Upper lobe of right lung (tissue), 1 donor: ENCODE measurements at regions not wholly inside any gene's neighbourhood (a gene's known extent, or its start where the extent isn't known, plus 50 kb on each side); places are given as distances from the start of the nearest gene placed in this dataset.

Experiments used
- ATAC-seq: fragments of 200-7000 bp; cut with Tn5 transposase; one replicate; pipeline ENCODE4 v1.9.1; 2020; ENCODE audit warnings: mild to moderate bottlenecking, moderate library complexity
- DNase-seq: peaks from one replicate; pipeline ENCODE4 v3.0.0-alpha.2; 2020
- H3K27ac ChIP-seq: fragments of 200-600 bp; one replicate; pipeline ENCODE4 v1.8.0; 2022
- H3K27me3 ChIP-seq: fragments of 200-600 bp; one replicate; pipeline ENCODE4 v1.8.0; 2022; ENCODE audit warnings: mild to moderate bottlenecking
- H3K36me3 ChIP-seq: fragments of 200-600 bp; one replicate; pipeline ENCODE4 v1.8.0; 2022
- H3K4me1 ChIP-seq: fragments of 200-600 bp; one replicate; pipeline ENCODE4 v1.8.0; 2022
- H3K4me3 ChIP-seq: fragments of 200-600 bp; one replicate; pipeline ENCODE4 v1.8.0; 2022; ENCODE audit warnings: mild to moderate bottlenecking
- H3K9me3 ChIP-seq: fragments of 200-600 bp; one replicate; pipeline ENCODE4 v1.8.0; 2022
- CTCF ChIP-seq: fragments of 200-600 bp; IDR thresholded peaks from one replicate; pipeline ENCODE4 v1.8.0; 2022; ENCODE audit warnings: antibody characterized with exemption
- intact Hi-C: fragments of 100-400 bp; cut with DNase I; formaldehyde crosslinking; loops from one replicate; pipeline ENCODE4 v1.11.0; 2022
- donor health status: DM: no; HTN: yes; CAD: no; lungs with severe emphysema.

GRCh38 chr2:41728788-41729338, 319.0 kb upstream of the PKDCC start:
- Histone ChIP-seq H3K4me1 (no peaks in the 10 kb centered on the region), H3K27me3 (no peaks in the 10 kb centered on the region), H3K4me3 (no peak overlapping the region), H3K27ac (no peak overlapping the region), H3K36me3 (no peaks in the 10 kb centered on the region), H3K9me3 (no peaks in the 10 kb centered on the region)
- no peak for TF ChIP-seq CTCF
- no peak for ATAC-seq
- no peak for DNase-seq
- intact Hi-C loops: no loop called here

GRCh38 chr2:41729800-41730364, 317.9 kb upstream of the PKDCC start:
- no peak for TF ChIP-seq CTCF
- no peaks in the 10 kb centered on the region for H3K27me3 ChIP-seq
- DNase-seq (no peak), ATAC-seq (peak; percentile 31)
- H3K4me1 ChIP-seq: peaks cover 1% of the 10 kb centered on the region
- no peak overlapping the region for H3K27ac ChIP-seq
- no peaks in the 10 kb centered on the region for H3K36me3 ChIP-seq
- no peak overlapping the region for H3K4me3 ChIP-seq
- intact Hi-C loops: no loop called here
- no peaks in the 10 kb centered on the region for H3K9me3 ChIP-seq

- Histone ChIP-seq H3K27ac (no peak overlapping the region), H3K27me3 (no peaks in the 10 kb centered on the region), H3K4me1 (peaks cover 7% of the 10 kb centered on the region), H3K36me3 (no peaks in the 10 kb centered on the region), H3K4me3 (no peak overlapping the region), H3K9me3 (no peaks in the 10 kb centered on the region)
- no peak for DNase-seq
- ATAC-seq: no peak
- intact Hi-C loops: no loop called here
- no peak for TF ChIP-seq CTCF
Measured at GRCh38 chr2:41735006-41735405, 312.8 kb upstream of the PKDCC start.

- peaks cover 7% of the 10 kb centered on the region for H3K4me1 ChIP-seq
- H3K36me3 ChIP-seq: no peaks in the 10 kb centered on the region
- no peak for ATAC-seq
- H3K27me3 ChIP-seq: no peaks in the 10 kb centered on the region
- intact Hi-C loops: no loop called here
- H3K27ac ChIP-seq: peak overlapping the region; percentile 1
- no peak for TF ChIP-seq CTCF
- H3K4me3 ChIP-seq: no peak overlapping the region
- no peaks in the 10 kb centered on the region for H3K9me3 ChIP-seq
- DNase-seq: no peak
Measured at GRCh38 chr2:41735476-41735875, 312.3 kb upstream of the PKDCC start.

- no peaks in the 10 kb centered on the region for H3K27me3 ChIP-seq
- DNase-seq: no peak
- ATAC-seq: peak; percentile 87
- peak overlapping the region; percentile 1 for H3K27ac ChIP-seq
- no peaks in the 10 kb centered on the region for H3K36me3 ChIP-seq
- no peaks in the 10 kb centered on the region for H3K9me3 ChIP-seq
- peaks cover 7% of the 10 kb centered on the region for H3K4me1 ChIP-seq
- no peak overlapping the region for H3K4me3 ChIP-seq
- TF ChIP-seq CTCF: no peak
- intact Hi-C loops: no loop called here
Measured at GRCh38 chr2:41736105-41736567, 311.7 kb upstream of the PKDCC start.
